IPS-20b (cell line): ENCODE measurements at regions not wholly inside any gene's neighbourhood (a gene's known extent, or its start where the extent isn't known, plus 50 kb on each side); places are given as distances from the start of the nearest gene placed in this dataset.

Source experiments
- H3K27ac ChIP-seq: one replicate; pipeline ENCODE4 v1.5.1; 2013; ENCODE audit warnings: low read length
- H3K27me3 ChIP-seq: 2 replicates; pipeline ENCODE4 v1.6.1; 2013; ENCODE audit warnings: mild to moderate bottlenecking, low read length, inconsistent platforms; ENCODE audit not compliant: insufficient read depth
- H3K36me3 ChIP-seq: 2 replicates; pipeline ENCODE4 v1.6.1; 2013; ENCODE audit warnings: low read depth, mild to moderate bottlenecking, inconsistent platforms, low read length, moderate library complexity; ENCODE audit not compliant: insufficient read depth
- H3K4me1 ChIP-seq: 2 replicates; pipeline ENCODE4 v1.6.1; 2013; ENCODE audit warnings: mild to moderate bottlenecking, control low read depth, inconsistent platforms, low read length, moderate library complexity; ENCODE audit not compliant: insufficient read depth
- H3K4me3 ChIP-seq: 2 replicates; pipeline ENCODE4 v1.5.1; 2013; ENCODE audit warnings: mild to moderate bottlenecking, low read length, inconsistent platforms
- H3K9ac ChIP-seq: 2 replicates; pipeline ENCODE4 v1.6.1; 2013; ENCODE audit warnings: low read depth, mild to moderate bottlenecking, inconsistent platforms, low read length, moderate library complexity
- H3K9me3 ChIP-seq: 2 replicates; pipeline ENCODE4 v1.6.1; 2013; ENCODE audit warnings: mild to moderate bottlenecking, low read depth, low read length, inconsistent platforms; ENCODE audit not compliant: insufficient read depth

DNA sequence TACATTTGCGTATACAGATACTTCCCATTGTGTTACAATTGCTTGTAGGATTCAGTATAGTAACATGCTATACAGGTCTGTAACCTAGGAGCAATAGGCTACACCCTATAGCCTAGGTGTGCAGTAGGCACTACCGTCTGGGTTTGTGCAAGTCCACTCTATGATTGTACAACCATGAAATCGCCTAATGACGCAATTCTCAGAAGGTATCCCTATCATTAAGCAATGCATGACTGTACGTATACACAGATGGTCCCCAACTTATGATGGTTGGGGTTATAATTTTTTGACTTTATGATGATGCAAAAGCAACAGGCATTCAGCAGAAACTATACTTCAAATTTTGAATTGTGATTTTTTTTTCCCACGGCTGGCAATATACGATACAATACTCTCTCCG lies 458.2 kb upstream of the NOX3 start:
- Histone ChIP-seq H3K9ac (no peak overlapping the region), H3K9me3 (no peaks in the 10 kb centered on the region), H3K4me1 (peaks cover 3% of the 10 kb centered on the region; the same call in 1 of the 2 replicates), H3K36me3 (no peaks in the 10 kb centered on the region), H3K4me3 (no peak overlapping the region), H3K27ac (no peak overlapping the region), H3K27me3 (no peaks in the 10 kb centered on the region)

DNA sequence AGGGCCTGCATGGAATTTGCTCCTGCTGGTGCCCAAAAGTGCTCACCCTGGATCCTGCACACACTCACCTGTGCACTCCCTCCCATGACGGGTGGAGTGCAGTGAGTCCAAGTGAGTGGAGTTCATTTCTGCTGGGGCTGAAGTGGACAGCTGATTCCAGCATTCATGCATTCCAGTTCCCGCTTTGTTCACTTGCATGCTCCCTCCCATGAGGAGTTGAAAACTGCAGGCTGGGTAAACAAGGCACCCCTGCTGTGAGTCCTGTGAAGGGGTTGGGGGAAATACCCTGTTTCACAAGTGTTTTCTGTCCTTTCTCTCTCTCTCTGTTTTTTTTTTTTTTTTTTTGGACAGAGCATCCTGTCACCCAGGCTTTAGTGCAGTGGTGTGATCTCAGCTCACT lies 454.1 kb upstream of the NOX3 start:
- peaks cover 3% of the 10 kb centered on the region; the same call in 1 of the 2 replicates for H3K4me1 ChIP-seq
- no peaks in the 10 kb centered on the region for H3K27me3 ChIP-seq
- H3K9me3 ChIP-seq: no peaks in the 10 kb centered on the region
- H3K9ac ChIP-seq: no peak overlapping the region
- H3K36me3 ChIP-seq: no peaks in the 10 kb centered on the region
- H3K4me3 ChIP-seq: no peak overlapping the region
- H3K27ac ChIP-seq: no peak overlapping the region

DNA sequence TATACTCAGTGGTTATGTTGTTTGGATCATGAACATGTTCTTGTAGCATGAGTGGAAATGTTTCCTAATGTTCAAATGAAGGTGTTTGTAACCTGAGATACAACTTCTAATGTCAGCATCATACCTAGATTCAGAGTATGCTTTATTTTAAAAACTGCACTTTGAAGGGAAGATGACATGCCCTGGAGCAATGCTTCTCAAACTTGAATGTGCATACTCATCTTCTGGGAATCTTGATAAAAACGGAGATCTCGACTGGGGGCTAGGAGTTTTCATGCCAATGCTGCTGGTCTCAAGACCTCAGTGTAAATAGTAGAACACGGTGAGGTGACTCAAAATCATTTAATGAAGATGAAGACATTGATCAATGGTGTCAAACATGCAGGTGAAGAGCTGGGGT lies 440.0 kb upstream of the NOX3 start:
- H3K9ac ChIP-seq: peak overlapping the region; percentile 26; the same call in 1 of the 2 replicates
- H3K27ac ChIP-seq: peak overlapping the region; percentile 74
- no peak overlapping the region for H3K4me3 ChIP-seq
- peaks cover 13% of the 10 kb centered on the region for H3K4me1 ChIP-seq
- H3K9me3 ChIP-seq: no peaks in the 10 kb centered on the region
- H3K36me3 ChIP-seq: no peaks in the 10 kb centered on the region
- H3K27me3 ChIP-seq: no peaks in the 10 kb centered on the region

DNA sequence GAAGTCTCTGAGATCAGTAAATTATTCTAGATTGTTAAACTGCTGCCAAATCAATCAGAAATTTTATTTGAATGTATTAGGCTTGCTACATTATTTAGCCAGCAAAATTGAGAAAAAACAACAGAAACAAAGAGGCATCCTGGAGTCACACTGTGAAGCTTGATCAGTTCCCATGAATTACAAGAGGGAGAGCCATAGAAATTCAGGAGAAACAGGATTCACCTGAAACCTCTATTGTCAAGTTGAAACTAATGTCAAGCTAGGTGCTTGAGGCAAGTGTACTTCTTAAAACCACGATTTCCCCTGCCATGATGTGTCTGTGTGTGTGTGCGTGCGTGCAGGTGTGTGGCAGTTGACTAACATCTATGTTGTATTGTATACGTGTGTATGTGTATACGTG lies 439.1 kb upstream of the NOX3 start:
- Histone ChIP-seq H3K36me3 (no peaks in the 10 kb centered on the region), H3K9me3 (no peaks in the 10 kb centered on the region), H3K27me3 (no peaks in the 10 kb centered on the region), H3K27ac (no peak overlapping the region), H3K4me3 (peak overlapping the region; percentile 0; the same call in 1 of the 2 replicates), H3K9ac (peak overlapping the region; percentile 33; the same call in 1 of the 2 replicates), H3K4me1 (peaks cover 13% of the 10 kb centered on the region)

DNA sequence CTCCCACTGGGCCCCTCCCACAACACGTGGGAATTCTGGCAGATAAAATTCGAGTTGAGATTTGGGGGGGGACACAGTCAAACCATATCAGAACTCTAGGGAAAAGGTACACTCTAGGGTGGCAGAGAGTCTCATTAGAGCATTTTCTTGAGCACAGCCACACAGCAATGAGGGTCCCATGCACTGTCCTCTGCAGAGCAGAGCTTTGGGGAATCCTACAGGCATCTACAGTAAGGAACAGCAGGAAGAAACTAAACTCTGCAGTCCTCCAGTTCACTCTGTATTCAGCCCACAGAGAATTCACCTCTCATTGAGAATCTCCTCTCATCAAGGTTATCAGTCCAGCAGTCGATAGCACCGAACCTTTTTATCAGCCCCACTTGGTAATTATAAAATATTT lies 438.6 kb upstream of the NOX3 start:
- peak overlapping the region; percentile 0; the same call in 1 of the 2 replicates for H3K4me3 ChIP-seq
- H3K27ac ChIP-seq: no peak overlapping the region
- no peaks in the 10 kb centered on the region for H3K9me3 ChIP-seq
- no peaks in the 10 kb centered on the region for H3K36me3 ChIP-seq
- peak overlapping the region; percentile 33; the same call in 1 of the 2 replicates for H3K9ac ChIP-seq
- no peaks in the 10 kb centered on the region for H3K27me3 ChIP-seq
- H3K4me1 ChIP-seq: peaks cover 13% of the 10 kb centered on the region

DNA sequence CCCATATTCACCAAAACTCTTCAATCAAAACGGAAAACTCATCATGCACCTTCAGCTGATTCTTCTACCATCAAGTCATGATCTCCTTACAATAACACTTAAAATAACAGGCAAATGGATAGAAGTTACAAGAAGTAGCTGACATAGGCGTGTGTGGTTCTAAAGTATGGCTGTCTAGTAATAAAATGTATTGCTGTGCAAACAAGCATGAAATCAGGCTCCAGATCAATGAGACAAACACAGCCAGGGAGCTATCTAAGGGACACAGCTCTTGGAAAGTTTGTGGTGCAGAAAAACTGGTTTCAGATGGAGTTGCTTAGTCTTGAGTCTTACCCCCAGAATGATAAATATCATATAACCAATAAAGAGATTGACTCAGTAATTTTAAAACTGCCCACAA lies 434.8 kb upstream of the NOX3 start:
- peaks cover 30% of the 10 kb centered on the region for H3K4me1 ChIP-seq
- H3K4me3 ChIP-seq: no peak overlapping the region
- H3K9me3 ChIP-seq: no peaks in the 10 kb centered on the region
- no peak overlapping the region for H3K9ac ChIP-seq
- no peak overlapping the region for H3K27ac ChIP-seq
- H3K27me3 ChIP-seq: no peaks in the 10 kb centered on the region
- no peaks in the 10 kb centered on the region for H3K36me3 ChIP-seq

DNA sequence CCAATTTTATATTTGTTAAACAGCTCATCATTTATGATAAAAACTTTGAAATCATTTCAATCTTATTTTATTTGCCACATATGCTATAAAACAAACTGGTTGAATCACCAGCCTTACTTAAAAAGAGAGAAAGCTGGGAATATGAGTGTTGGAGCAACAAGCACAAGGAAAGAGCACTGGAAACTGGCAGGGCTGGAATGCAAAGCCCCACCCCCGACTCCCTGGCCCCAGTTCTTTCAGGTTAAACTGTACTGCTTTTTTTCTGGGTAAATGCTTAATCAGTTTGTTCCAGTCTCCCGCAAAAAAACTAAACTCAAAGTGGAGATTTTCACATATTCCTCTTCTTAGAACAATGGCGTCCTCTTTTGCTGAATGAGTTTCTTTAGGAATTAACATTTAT lies 433.8 kb upstream of the NOX3 start:
- no peaks in the 10 kb centered on the region for H3K27me3 ChIP-seq
- H3K9me3 ChIP-seq: no peaks in the 10 kb centered on the region
- peaks cover 25% of the 10 kb centered on the region for H3K4me1 ChIP-seq
- H3K36me3 ChIP-seq: no peaks in the 10 kb centered on the region
- H3K27ac ChIP-seq: no peak overlapping the region
- H3K4me3 ChIP-seq: no peak overlapping the region
- H3K9ac ChIP-seq: no peak overlapping the region

DNA sequence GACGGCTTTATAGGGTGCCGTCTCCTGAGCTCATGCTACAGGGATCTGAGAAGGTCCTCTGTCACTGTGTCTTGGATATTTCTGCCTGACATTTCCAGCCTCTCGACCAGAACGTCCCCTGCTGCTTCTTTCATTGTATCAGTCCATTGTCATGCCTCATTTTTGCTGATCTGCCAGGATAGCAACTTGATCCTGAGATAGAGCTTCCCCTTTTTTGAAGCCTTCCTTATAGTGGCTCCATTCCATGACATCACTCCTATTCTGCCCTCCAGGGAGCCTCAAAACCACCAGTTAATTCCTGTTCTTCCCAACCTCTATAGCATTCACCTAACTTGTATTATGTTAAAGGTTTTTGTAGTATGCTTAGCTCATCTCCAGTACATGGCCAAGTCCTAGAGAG lies 431.8 kb upstream of the NOX3 start:
- no peak overlapping the region for H3K4me3 ChIP-seq
- no peaks in the 10 kb centered on the region for H3K27me3 ChIP-seq
- H3K27ac ChIP-seq: no peak overlapping the region
- H3K36me3 ChIP-seq: no peaks in the 10 kb centered on the region
- no peaks in the 10 kb centered on the region for H3K9me3 ChIP-seq
- H3K4me1 ChIP-seq: peaks cover 22% of the 10 kb centered on the region
- H3K9ac ChIP-seq: no peak overlapping the region

DNA sequence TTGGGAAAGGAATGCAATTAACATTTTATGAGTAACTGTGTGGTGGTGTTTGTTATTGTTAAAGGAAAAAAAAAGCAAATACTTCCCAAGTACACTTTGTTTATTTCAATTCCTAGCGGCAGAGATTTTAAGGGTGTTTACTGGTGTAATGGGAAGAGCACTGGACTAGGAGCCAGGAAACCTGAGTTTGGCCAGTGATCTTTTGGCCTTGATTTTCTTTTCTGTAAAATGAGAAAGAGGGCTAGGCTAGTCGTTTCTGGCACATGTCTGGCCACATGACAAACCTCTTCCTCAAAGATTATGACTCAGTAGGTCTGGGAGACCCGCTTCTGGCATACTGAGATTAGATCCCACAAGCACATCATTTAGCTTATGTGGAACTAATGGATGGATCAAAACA lies 428.1 kb upstream of the NOX3 start:
- Histone ChIP-seq H3K9ac (no peak overlapping the region), H3K36me3 (no peaks in the 10 kb centered on the region), H3K4me3 (no peak overlapping the region), H3K4me1 (peaks cover 17% of the 10 kb centered on the region), H3K27ac (no peak overlapping the region), H3K9me3 (no peaks in the 10 kb centered on the region), H3K27me3 (no peaks in the 10 kb centered on the region)

DNA sequence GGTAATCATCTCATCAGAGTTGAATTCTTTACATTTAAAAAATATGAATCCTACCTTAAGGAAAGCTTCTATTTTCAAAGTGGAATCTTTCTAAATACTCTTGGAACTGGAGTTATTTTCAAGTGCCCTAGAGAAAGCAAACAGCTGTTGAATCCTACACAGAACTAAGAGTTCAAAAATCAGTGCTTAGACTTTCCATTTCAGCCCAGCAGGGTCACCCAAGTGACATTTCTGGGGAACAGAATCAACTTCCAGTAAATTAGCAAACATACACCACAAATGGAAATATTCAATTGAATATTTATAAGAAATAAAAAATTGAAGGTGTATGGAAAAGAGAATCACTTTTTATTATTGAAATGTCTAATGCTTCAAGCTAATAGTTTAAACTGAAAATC lies 427.7 kb upstream of the NOX3 start:
- H3K27ac ChIP-seq: no peak overlapping the region
- no peaks in the 10 kb centered on the region for H3K36me3 ChIP-seq
- H3K4me3 ChIP-seq: no peak overlapping the region
- no peaks in the 10 kb centered on the region for H3K27me3 ChIP-seq
- peaks cover 13% of the 10 kb centered on the region for H3K4me1 ChIP-seq
- H3K9me3 ChIP-seq: no peaks in the 10 kb centered on the region
- H3K9ac ChIP-seq: no peak overlapping the region

DNA sequence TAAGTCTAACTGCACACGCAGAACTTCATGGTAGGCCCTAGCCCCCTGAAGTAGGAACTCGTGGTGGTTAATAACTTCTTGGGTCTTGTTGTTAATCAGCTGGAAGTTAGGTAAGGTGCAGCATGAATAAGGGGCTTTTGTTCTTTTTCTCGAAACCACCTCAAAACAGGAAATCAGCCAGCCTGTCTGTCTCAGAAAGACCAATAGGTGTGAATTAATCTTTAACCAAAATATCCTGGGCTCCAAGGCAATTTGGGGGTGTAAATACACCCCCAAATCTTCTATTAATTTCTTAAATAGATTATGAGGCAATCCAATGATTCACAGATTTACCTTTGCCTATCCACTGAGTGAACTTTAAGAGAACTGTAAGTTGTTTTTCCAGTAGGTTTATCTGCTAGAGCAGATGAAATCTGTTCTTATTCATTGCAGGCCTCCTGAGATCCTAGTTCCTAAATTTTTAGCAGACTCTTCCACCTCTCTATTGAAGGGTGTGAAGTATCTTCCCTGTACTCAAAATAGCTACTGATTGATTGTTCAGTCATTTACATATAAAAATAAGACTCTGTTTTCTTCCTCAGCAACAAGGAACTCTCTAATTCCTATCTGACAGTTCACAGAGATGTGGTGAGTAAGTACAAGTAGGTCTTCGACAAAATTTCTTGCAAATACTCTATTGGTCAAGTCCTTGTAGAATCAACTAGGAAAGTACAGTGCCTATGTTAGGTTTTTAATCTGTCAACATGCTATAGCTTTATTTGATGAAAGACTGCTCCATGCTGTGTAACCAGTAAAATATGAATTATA lies 427.1 kb upstream of the NOX3 start:
- Histone ChIP-seq H3K36me3 (no peaks in the 10 kb centered on the region), H3K9me3 (no peaks in the 10 kb centered on the region), H3K9ac (no peak overlapping the region), H3K4me1 (peaks cover 7% of the 10 kb centered on the region; the same call in 1 of the 2 replicates), H3K27ac (no peak overlapping the region), H3K27me3 (no peaks in the 10 kb centered on the region), H3K4me3 (no peak overlapping the region)

DNA sequence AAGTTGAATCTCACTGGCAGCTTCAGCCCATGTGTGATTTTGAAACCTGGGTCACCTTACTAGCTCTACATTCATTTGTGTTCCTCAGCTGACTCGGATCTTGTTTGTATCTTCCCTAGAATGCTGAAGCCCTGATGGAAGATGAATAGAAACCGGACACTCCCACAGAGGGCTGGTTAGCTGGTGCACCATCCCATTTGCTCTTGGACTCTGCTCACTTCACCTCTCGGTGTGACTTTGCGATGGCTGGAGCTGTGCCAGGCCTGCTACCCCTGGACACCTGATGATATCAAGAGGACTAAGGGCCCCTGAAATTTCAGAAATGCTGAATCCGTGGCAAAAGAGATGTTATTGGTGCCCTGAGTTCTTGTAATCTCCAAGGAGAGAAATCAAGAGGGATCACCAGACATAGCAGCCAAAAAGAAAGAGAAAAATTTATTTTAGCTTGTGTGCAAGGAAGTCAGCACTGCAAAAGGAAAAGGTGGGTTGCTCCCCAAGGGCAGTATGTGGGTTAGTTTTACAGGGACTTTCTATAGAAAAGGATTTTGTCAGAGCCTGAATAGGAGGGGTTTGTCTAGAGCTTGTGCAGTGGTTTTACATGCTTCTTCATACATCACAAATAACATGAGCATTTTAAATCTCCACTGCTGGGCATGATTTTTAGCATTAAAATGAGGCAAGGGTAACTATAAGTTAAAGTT lies 426.3 kb upstream of the NOX3 start:
- Histone ChIP-seq H3K27ac (no peak overlapping the region), H3K4me3 (no peak overlapping the region), H3K4me1 (no peaks in the 10 kb centered on the region; the same call in 1 of the 2 replicates), H3K9me3 (no peaks in the 10 kb centered on the region), H3K36me3 (no peaks in the 10 kb centered on the region), H3K27me3 (no peaks in the 10 kb centered on the region), H3K9ac (no peak overlapping the region)
